ENCODE measurements at regions not wholly inside any gene's neighbourhood (a gene's known extent, or its start where the extent isn't known, plus 50 kb on each side); places are given as distances from the start of the nearest gene placed in this dataset.

- no peak for DNase-seq
Observed at GRCh38 chr2:162928356-162928755, 89.8 kb upstream of the KCNH7 start.

GRCh38 chr2:162926907-162927306 is 88.3 kb upstream of the KCNH7 start:
- no peak for DNase-seq

DNA sequence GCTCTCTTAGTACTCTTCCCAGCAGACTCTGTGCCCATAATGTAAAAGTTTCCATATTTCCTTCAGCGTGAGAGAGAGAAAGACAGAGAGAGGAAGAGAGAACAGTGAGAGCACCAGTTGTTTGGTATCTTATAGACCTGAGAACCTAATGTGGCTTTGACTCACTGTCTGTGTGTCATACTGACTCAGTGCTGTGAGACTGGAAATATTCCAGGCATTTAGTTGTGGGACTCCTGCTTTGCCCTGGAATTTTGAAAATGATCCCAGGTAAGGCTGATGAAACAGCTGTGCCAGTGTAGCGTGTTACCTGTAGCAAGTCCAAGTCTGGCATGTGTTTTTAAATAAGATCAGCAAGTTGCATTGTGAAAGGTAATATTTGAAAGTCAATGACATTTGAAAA is 87.9 kb upstream of the KCNH7 start:
- DNase-seq: no peak

GRCh38 chr2:162925595-162925994 is 87.0 kb upstream of the KCNH7 start:
- no peak for DNase-seq

- no peak for DNase-seq
Observed at GRCh38 chr2:162919111-162919510, 80.5 kb upstream of the KCNH7 start.

DNA sequence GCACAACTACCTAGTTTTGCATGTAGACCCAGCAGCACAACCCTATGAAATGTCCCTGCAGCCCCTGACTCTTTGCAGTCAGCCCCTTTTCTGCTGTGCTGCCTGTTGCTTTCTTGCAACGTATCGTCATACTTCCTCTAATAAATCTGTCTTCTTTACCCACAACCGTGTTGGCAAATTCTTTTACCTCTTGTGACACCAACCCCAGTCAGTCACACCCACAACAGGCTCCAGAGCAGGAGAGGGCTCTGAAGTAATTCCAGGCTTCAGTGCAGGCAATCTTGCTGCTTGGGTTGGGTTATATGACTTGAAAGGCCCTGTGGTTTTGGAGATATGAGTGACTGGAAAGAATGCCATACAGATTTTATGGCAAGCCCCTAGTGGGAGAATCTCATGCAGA is 79.1 kb upstream of the KCNH7 start:
- DNase-seq: no peak

DNA sequence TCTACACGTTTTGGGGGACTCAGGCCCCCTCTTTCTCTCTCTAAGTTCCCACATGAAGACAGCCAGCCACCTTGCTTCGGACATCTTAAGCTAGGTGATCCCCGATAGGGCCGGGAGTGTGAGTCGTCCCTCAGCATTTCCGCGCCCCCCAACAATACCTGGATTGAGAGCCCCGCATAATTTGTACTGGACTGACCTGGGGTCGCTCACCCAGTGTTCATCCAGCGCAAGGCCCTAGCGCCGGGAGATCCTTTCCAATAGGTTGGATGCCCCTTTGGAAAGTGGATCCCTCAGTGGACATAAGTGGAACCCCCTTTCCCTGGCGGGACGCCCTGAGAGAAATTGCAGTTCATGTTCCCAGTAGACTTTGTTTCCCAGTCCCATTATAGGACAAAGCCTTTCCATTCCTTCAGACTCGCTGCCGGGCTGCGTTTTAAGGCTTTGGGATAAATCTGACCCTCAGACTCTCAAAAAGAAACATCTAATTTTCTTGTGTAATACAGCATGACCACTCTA is 77.8 kb upstream of the KCNH7 start:
- no peak for DNase-seq

GRCh38 chr2:162915858-162916257 is 77.3 kb upstream of the KCNH7 start:
- no peak for DNase-seq

GRCh38 chr2:162914161-162914560 is 75.6 kb upstream of the KCNH7 start:
- DNase-seq: no peak

DNA sequence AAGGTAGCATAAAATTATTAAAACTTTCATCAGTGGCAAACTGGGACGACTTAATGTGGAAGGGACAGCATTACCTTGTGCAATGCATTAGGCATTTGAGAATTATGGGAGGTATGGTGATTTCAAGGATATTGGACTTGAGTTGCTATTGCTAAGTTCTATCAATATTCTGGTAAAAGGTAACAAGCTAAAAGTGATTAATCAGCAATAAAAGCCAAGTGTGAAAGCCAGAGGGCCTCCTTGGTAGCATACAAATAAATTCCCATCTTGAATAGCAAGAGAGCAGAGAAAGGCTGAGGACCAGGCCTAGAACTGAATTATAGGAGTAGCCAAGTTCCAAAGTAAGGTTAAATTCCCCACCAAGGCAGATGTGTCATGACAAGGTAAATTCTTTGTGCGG is 74.2 kb upstream of the KCNH7 start:
- DNase-seq: no peak

DNA sequence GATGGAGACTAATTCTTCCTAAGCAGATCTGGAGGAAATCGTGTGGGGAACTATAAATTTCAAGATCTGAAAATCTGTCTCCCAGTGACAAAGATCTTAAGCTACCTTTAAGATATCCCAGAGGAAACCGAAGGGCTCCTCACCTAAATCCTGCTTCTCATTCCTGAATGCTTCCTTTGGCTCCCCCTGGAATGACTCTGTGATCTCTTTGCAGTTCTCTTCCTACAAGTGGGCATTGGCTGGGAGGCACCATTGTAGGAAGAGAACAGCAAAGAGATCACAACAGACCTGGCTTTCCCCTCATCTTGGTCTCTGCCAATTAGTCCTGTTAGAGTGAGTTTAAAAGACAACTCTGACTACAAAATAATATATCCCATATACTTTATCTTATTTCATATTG is 70.0 kb upstream of the KCNH7 start:
- no peak for DNase-seq

DNA sequence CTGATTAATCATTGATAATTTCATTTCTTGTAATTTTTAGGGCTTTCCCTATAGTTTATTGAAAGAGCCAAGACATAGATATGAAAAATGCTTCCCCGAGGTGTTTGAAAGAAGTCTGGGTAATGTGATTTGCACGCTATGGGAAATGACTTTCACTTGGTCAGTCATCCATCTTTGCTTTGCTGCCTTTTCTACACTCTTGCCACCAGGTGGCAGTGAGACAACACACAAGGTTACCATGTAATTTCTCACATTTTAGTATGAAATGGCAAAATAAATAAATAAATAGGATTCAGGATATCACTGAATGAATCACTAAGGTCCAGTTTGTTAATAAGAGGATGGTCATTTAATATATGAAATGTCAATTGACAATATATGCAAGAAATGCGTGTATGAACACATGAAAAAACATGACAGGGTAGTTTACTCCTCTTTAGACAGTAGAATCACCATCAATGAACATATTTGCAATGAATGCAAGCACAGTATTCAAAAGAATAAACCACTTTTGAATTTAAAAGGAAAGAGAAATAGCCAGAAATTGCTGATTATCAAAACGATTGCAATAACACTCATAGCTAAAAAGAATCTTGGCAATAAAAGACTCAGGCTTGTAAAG is 52.2 kb upstream of the KCNH7 start:
- DNase-seq: peak; percentile 31

DNA sequence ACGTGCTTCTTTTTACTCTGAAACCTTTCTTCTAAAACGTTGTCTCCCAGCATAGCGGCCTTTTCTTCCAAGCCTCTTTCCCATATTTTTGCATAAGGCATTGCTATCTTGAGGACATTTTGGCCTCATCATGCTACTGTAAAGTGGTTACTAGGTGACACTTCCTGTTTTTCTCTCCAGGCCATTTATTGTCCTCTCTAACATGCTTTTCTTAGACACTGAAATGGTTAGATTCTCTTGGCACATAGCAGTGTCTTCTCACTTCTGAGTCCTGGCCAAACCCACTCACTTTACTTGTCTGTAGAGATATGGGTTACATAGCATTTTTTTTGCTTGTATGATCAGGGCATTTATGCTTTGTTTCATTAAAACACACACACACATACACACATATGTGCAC is 50.1 kb upstream of the KCNH7 start:
- DNase-seq: no peak
